H1 (cell line): ENCODE measurements at regions not wholly inside any gene's neighbourhood (a gene's known extent, or its start where the extent isn't known, plus 50 kb on each side); places are given as distances from the start of the nearest gene placed in this dataset.

ENCODE experiments used
- CTCF ChIA-PET: fragments of 300-600 bp; sonication (Branson Sonifier 250); formaldehyde crosslinking; loops from one replicate; lab custom pipeline; 2021; ENCODE audit not compliant: partially characterized antibody; lab: Charles Lee
- POLR2A ChIA-PET: fragments of 300-600 bp; sonication (Branson Sonifier 250); formaldehyde crosslinking; loops from one replicate; lab custom pipeline; 2021; ENCODE audit warnings: inconsistent platforms; ENCODE audit not compliant: partially characterized antibody; lab: Charles Lee
- DNase-seq, 2 experiments: peaks; one replicate each; pipeline versions ENCODE4 v3.0.0 to v3.0.0-alpha.2; 2010 to 2022; ENCODE audit warnings: low spot score in 2 of 2, low read depth in 1 of 2, mixed read lengths in 1 of 2
- FAIRE-seq: peaks from 2 replicates; lab custom pipeline; 2011; peaks lifted over from hg19 to GRCh38; lab: Jason Lieb, UNC
- H2AFZ ChIP-seq: 2 replicates; pipeline ENCODE4 v1.8.1; 2012; ENCODE audit warnings: low read length, inconsistent platforms
- H2AK5ac ChIP-seq: 2 replicates; pipeline ENCODE4 v1.6.1; 2013; ENCODE audit warnings: low read depth, low read length
- H2BK120ac ChIP-seq: replicated peaks from 2 replicates; pipeline ENCODE3; 2013; ENCODE audit warnings: low read depth, low read length, inconsistent platforms
- H2BK12ac ChIP-seq: 2 replicates; pipeline ENCODE4 v1.6.1; 2013; ENCODE audit warnings: low read depth, low read length
- H2BK15ac ChIP-seq: 2 replicates; pipeline ENCODE4 v1.6.1; 2013; ENCODE audit warnings: low read length
- H2BK20ac ChIP-seq: 2 replicates; pipeline ENCODE4 v1.6.1; 2013; ENCODE audit warnings: low read length
- H2BK5ac ChIP-seq: 2 replicates; pipeline ENCODE4 v1.6.1; 2013; ENCODE audit warnings: low read depth, low read length
- H3K14ac ChIP-seq: 2 replicates; pipeline ENCODE4 v1.6.1; 2013; ENCODE audit warnings: inconsistent platforms; ENCODE audit not compliant: insufficient read length
- H3K18ac ChIP-seq: 2 replicates; pipeline ENCODE4 v1.6.1; 2013; ENCODE audit warnings: low read length; ENCODE audit errors: extremely low read depth
- H3K23ac ChIP-seq: 2 replicates; pipeline ENCODE4 v1.6.1; 2013; ENCODE audit warnings: inconsistent platforms; ENCODE audit not compliant: insufficient read length
- H3K23me2 ChIP-seq: 2 replicates; pipeline ENCODE4 v1.6.1; 2013; ENCODE audit warnings: low read depth, low read length
- H3K27ac ChIP-seq: 2 replicates; pipeline ENCODE4 v1.6.1; 2011; ENCODE audit warnings: low read depth, low read length, inconsistent platforms
- H3K27me3 ChIP-seq, 4 experiments: replicated peaks in 1 of 4; 1 replicate in 1 of 4; 2 replicates in 3 of 4; pipeline versions ENCODE4 v1.6.1 to v1.8.1; 2011 to 2013; ENCODE audit warnings: low read length in 3 of 4, mild to moderate bottlenecking in 3 of 4, inconsistent platforms in 2 of 4, mixed read lengths in 2 of 4, moderate library complexity in 1 of 4; ENCODE audit not compliant: control insufficient read depth in 3 of 4, insufficient read depth in 3 of 4; ENCODE audit errors: extremely low read depth in 1 of 4
- H3K36me3 ChIP-seq, 4 experiments: 2 replicates each; pipeline versions ENCODE4 v1.6.1 to v1.8.1; 2011 to 2013; ENCODE audit warnings: mild to moderate bottlenecking in 4 of 4, low read length in 3 of 4, moderate library complexity in 2 of 4, control low read depth in 1 of 4, inconsistent platforms in 1 of 4; ENCODE audit not compliant: insufficient read depth in 4 of 4, control insufficient read depth in 2 of 4
- H3K4ac ChIP-seq: replicated peaks from 2 replicates; pipeline ENCODE3; 2013; ENCODE audit warnings: low read length, low read depth, mixed read lengths, inconsistent platforms; ENCODE audit not compliant: insufficient read length
- H3K4me1 ChIP-seq, 4 experiments: replicated peaks in 1 of 4; 1 replicate in 1 of 4; 2 replicates in 3 of 4; pipeline versions ENCODE4 v1.6.1 to v1.8.1; 2011 to 2013; ENCODE audit warnings: low read length in 3 of 4, inconsistent platforms in 2 of 4, mixed read lengths in 1 of 4; ENCODE audit not compliant: insufficient read depth in 4 of 4, control insufficient read depth in 3 of 4
- H3K4me2 ChIP-seq, 2 experiments: 2 replicates each; pipeline versions ENCODE4 v1.6.1 to v1.8.1; 2011 to 2013; ENCODE audit warnings: low read depth in 2 of 2, low read length in 2 of 2, control low read depth in 1 of 2, inconsistent platforms in 1 of 2, mild to moderate bottlenecking in 1 of 2; ENCODE audit not compliant: insufficient read depth in 1 of 2
- H3K4me3 ChIP-seq, 4 experiments: fragments of 200-600, 300-600 bp in 1 of 4; sonication (generic), shearing (Covaris generic), sonication (Bioruptor Twin) in 1 of 4; 2 replicates each; pipeline versions ENCODE4 v1.5.1 to v1.8.1; 2011 to 2016; ENCODE audit warnings: low read length in 4 of 4, low read depth in 3 of 4, control low read depth in 2 of 4, inconsistent platforms in 2 of 4, mild to moderate bottlenecking in 2 of 4, mixed read lengths in 1 of 4, moderate library complexity in 1 of 4; ENCODE audit not compliant: insufficient read depth in 2 of 4; ENCODE audit errors: extremely low read depth in 1 of 4
- H3K56ac ChIP-seq: replicated peaks from 2 replicates; pipeline ENCODE3; 2013; ENCODE audit warnings: low read depth, mild to moderate bottlenecking, mixed read lengths, low read length, inconsistent platforms; ENCODE audit not compliant: insufficient read length
- H3K79me1 ChIP-seq: 2 replicates; pipeline ENCODE4 v1.6.1; 2013; ENCODE audit warnings: low read depth, low read length, control low read depth
- H3K79me2 ChIP-seq, 2 experiments: 2 replicates each; pipeline versions ENCODE4 v1.6.1 to v1.8.1; 2012 to 2013; ENCODE audit warnings: low read length in 2 of 2, mild to moderate bottlenecking in 2 of 2, inconsistent platforms in 1 of 2; ENCODE audit not compliant: insufficient read depth in 2 of 2, control insufficient read depth in 1 of 2
- H3K9ac ChIP-seq, 4 experiments: replicated peaks in 1 of 4; 1 replicate in 1 of 4; 2 replicates in 3 of 4; pipeline versions ENCODE4 v1.6.1 to v1.8.1; 2011 to 2013; ENCODE audit warnings: low read depth in 3 of 4, low read length in 3 of 4, control low read depth in 2 of 4, mild to moderate bottlenecking in 2 of 4, moderate library complexity in 2 of 4, inconsistent platforms in 1 of 4; ENCODE audit errors: extremely low read depth in 1 of 4
- H3K9me3 ChIP-seq, 2 experiments: 2 replicates each; pipeline versions ENCODE4 v1.6.1 to v1.8.1; 2012 to 2013; ENCODE audit warnings: mild to moderate bottlenecking in 2 of 2, moderate library complexity in 2 of 2, control low read depth in 1 of 2, inconsistent platforms in 1 of 2, low read depth in 1 of 2, low read length in 1 of 2, mixed read lengths in 1 of 2; ENCODE audit not compliant: insufficient read depth in 2 of 2
- H4K20me1 ChIP-seq, 2 experiments: replicated peaks in 1 of 2; 2 replicates each; pipeline versions ENCODE3 to v1.8.1; 2011 to 2013; ENCODE audit warnings: inconsistent platforms in 2 of 2, low read length in 2 of 2, mild to moderate bottlenecking in 1 of 2; ENCODE audit not compliant: insufficient read depth in 2 of 2, control insufficient read depth in 1 of 2
- H4K5ac ChIP-seq: 2 replicates; pipeline ENCODE4 v1.6.1; 2013; ENCODE audit warnings: low read length, low read depth, mixed read lengths, inconsistent platforms; ENCODE audit not compliant: insufficient read length
- H4K8ac ChIP-seq: 2 replicates; pipeline ENCODE4 v1.8.0; 2013; ENCODE audit warnings: mild to moderate bottlenecking, moderate library complexity, low read length, inconsistent platforms; ENCODE audit not compliant: insufficient read depth; ENCODE audit errors: extremely low read depth
- H4K91ac ChIP-seq: replicated peaks from 2 replicates; pipeline ENCODE3; 2013; ENCODE audit warnings: low read length, mixed read lengths, inconsistent platforms; ENCODE audit not compliant: insufficient read length
- ASH2L ChIP-seq: fragments of 200-600, 300-600 bp; sonication (generic); IDR thresholded peaks from one replicate; pipeline ENCODE4 v1.7.1; 2017; ENCODE audit warnings: low read length
- BRCA1 ChIP-seq: IDR thresholded peaks from 2 replicates; pipeline ENCODE4 v1.6.1; 2012; ENCODE audit warnings: low read depth, low read length, improper control_type of control experiment
- CREB1 ChIP-seq: IDR thresholded peaks from 2 replicates; pipeline ENCODE4 v1.6.1; 2012; ENCODE audit warnings: inconsistent platforms
- E2F6 ChIP-seq: IDR thresholded peaks from 2 replicates; pipeline ENCODE4 v1.6.1; 2012; ENCODE audit warnings: inconsistent platforms
- GTF2F1 ChIP-seq: IDR thresholded peaks from 2 replicates; pipeline ENCODE4 v1.6.1; 2012; ENCODE audit warnings: low read depth, low read length, improper control_type of control experiment, borderline replicate concordance
- MAX ChIP-seq: IDR thresholded peaks from 2 replicates; pipeline ENCODE4 v1.6.1; 2012; ENCODE audit warnings: inconsistent platforms
- POLR2A ChIP-seq, 2 experiments: IDR thresholded peaks; 1 replicate in 1 of 2; 2 replicates in 1 of 2; pipeline ENCODE4 v1.6.1; 2011; ENCODE audit warnings: low read depth in 2 of 2, low read length in 2 of 2, mild to moderate bottlenecking in 2 of 2; ENCODE audit errors: control extremely low read depth in 1 of 2
- RAD21 ChIP-seq, 2 experiments: IDR thresholded peaks in 1 of 2; conservative IDR thresholded peaks in 1 of 2; 2 replicates each; pipeline ENCODE4 v1.6.1; 2011; ENCODE audit warnings: low read depth in 2 of 2, low read length in 2 of 2, improper control_type of control experiment in 1 of 2, inconsistent platforms in 1 of 2, mild to moderate bottlenecking in 1 of 2, moderate library complexity in 1 of 2
- TAF1 ChIP-seq: IDR thresholded peaks from 2 replicates; pipeline ENCODE4 v1.6.1; 2011; ENCODE audit warnings: mild to moderate bottlenecking, low read depth, low read length
- WGBS, 2 experiments: shearing (Covaris generic) in 1 of 2; methylation state at CpG; one replicate each; pipeline versions ENCODE4 v1.1.6 to v1.1.7; 2013 to 2015; ENCODE audit warnings: low lambda C conversion rate in 2 of 2, mixed read lengths in 2 of 2, inconsistent platforms in 1 of 2, low coverage in 1 of 2, missing lambda C conversion rate in 1 of 2; ENCODE audit not compliant: insufficient replicate concordance in 2 of 2, insufficient coverage in 1 of 2, insufficient read length in 1 of 2; ENCODE audit errors: extremely low coverage in 1 of 2, missing lambda C conversion rate in 1 of 2; 5-methylcytosine and 5-hydroxymethylcytosine counted together

- no peak overlapping the region for H3K4ac ChIP-seq
- H3K4me3 ChIP-seq: no peak overlapping the region
- no peak overlapping the region for H3K56ac ChIP-seq
- no peak overlapping the region for H4K8ac ChIP-seq
- no peak overlapping the region for H2AK5ac ChIP-seq
- H3K79me1 ChIP-seq: no peaks in the 10 kb centered on the region
- peaks cover 0 to 5% (median 2%) of the 10 kb centered on the region in 4 experiments; a peak in 3 of 7 replicates for H3K4me1 ChIP-seq
- H3K23ac ChIP-seq: no peak overlapping the region
- no peak overlapping the region for H3K27ac ChIP-seq
- TF ChIP-seq ASH2L: no peak
- TF ChIP-seq CREB1: no peak
- no peak for TF ChIP-seq BRCA1
- no peak for TF ChIP-seq POLR2A (IDR thresholded peaks at IDR 0.05; ENCODE audit: control extremely low read depth in 1 of 2, low read depth in 2 of 2, low read length in 2 of 2)
- TF ChIP-seq E2F6: no peak
- TF ChIP-seq MAX: no peak
- no peak for TF ChIP-seq TAF1
- no peak for TF ChIP-seq GTF2F1
- TF ChIP-seq RAD21 (IDR thresholded peaks at IDR 0.05 in 1 of 2, conservative IDR thresholded peaks at IDR 0.05 in 1 of 2; ENCODE audit: low read depth in 2 of 2, low read length in 2 of 2): no peak
- H3K27me3 ChIP-seq: peaks cover 0 to 1% (median 0%) of the 10 kb centered on the region in 4 experiments; a peak in 1 of 7 replicates
- no peak overlapping the region for H2BK15ac ChIP-seq
- ChIA-PET POLR2A (no interaction called here), CTCF (interaction anchor here (0.9 to 1.5 kb wide), 3 partner anchors 12 to 310 kb away, joined by 3 to 5 read pairs (median 3); no protein-coding TSS in a partner anchor)
- H3K4me2 ChIP-seq: no peak overlapping the region
- no peaks in the 10 kb centered on the region for H3K9me3 ChIP-seq
- H4K91ac ChIP-seq: no peak overlapping the region
- H2BK5ac ChIP-seq: no peak overlapping the region
- no peak overlapping the region for H2BK120ac ChIP-seq
- no peak overlapping the region for H3K14ac ChIP-seq
- no peaks in the 10 kb centered on the region for H3K79me2 ChIP-seq
- no peak overlapping the region for H3K18ac ChIP-seq
- no peaks in the 10 kb centered on the region for H4K20me1 ChIP-seq
- H2BK12ac ChIP-seq: no peak overlapping the region
- H2AFZ ChIP-seq: no peak overlapping the region
- H3K36me3 ChIP-seq: no peaks in the 10 kb centered on the region
- H3K23me2 ChIP-seq: no peaks in the 10 kb centered on the region
- no peak overlapping the region for H4K5ac ChIP-seq
- no peak for FAIRE-seq
- no peak overlapping the region for H2BK20ac ChIP-seq
- H3K9ac ChIP-seq: no peak overlapping the region
- WGBS, 2 experiments: 90% methylated on average over 2 of the region's 2 CpGs; no CpG with 5 or more reads in 1 of the 2 experiments
- DNase-seq: no peak
Observed at GRCh38 chr13:79663435-79663834, 182.5 kb downstream of the NDFIP2 start.
